Ascending aorta (tissue), 2 donors: ENCODE measurements at regions not wholly inside any gene's neighbourhood (a gene's known extent, or its start where the extent isn't known, plus 50 kb on each side); places are given as distances from the start of the nearest gene placed in this dataset.
"Not testable (repeated sequence)": the region's sequence is repeated elsewhere in the genome, so short reads cannot be mapped to it uniquely, and the experiment has no call there.

ENCODE experiments used
- DNase-seq, 2 donors: peaks; one replicate each; pipeline ENCODE4 v3.0.0-alpha.2; 2019; ENCODE audit warnings: low spot score in 2 of 2
- H3K27ac ChIP-seq, 2 donors: fragments of 200-600 bp; sonication (generic); one replicate each; pipeline ENCODE4 v1.5.1; 2016 to 2017; ENCODE audit warnings: mild to moderate bottlenecking in 1 of 2
- H3K27me3 ChIP-seq: fragments of 200-600 bp; sonication (generic); one replicate; pipeline ENCODE4 v1.5.1; 2017
- H3K36me3 ChIP-seq, 2 donors: fragments of 200-600 bp; sonication (generic); one replicate each; pipeline ENCODE4 v1.5.1; 2016
- H3K4me1 ChIP-seq, 2 donors: fragments of 200-600 bp; sonication (generic); one replicate each; pipeline ENCODE4 v1.5.1; 2016 to 2017; ENCODE audit warnings: mild to moderate bottlenecking in 1 of 2
- H3K4me3 ChIP-seq, 2 donors: fragments of 200-600 bp; sonication (generic); one replicate each; pipeline ENCODE4 v1.5.1; 2016 to 2017; ENCODE audit warnings: mild to moderate bottlenecking in 1 of 2
- H3K9me3 ChIP-seq, 2 donors: fragments of 200-600 bp; sonication (generic); one replicate each; pipeline ENCODE4 v1.5.1; 2016
- CTCF ChIP-seq, 3 experiments: fragments of 200-600 bp in 2 of 3; fragments of 450-650 bp in 1 of 3; sonication (generic) in 2 of 3; IDR thresholded peaks; one replicate each; pipeline ENCODE4 v1.5.1; 2016 to 2019; ENCODE audit warnings: antibody characterized with exemption in 3 of 3, mild to moderate bottlenecking in 1 of 3, moderate library complexity in 1 of 3
- intact Hi-C: fragments of 100-400 bp; cut with DNase I; formaldehyde crosslinking; loops from one replicate; pipeline ENCODE4 v1.15.1; 2023

- TF ChIP-seq CTCF (IDR thresholded peaks at IDR 0.05) = no peak
- Histone ChIP-seq H3K4me1 (no peaks in the 10 kb centered on the region), H3K36me3 (no peaks in the 10 kb centered on the region), H3K27ac (no peak overlapping the region), H3K4me3 (no peak overlapping the region), H3K9me3 (peaks cover 0 to 8% of the 10 kb centered on the region in 2 donors), H3K27me3 (no peaks in the 10 kb centered on the region)
- intact Hi-C loops = no loop called here
- no peak for DNase-seq
Observed at GRCh38 chr6:22126910-22127309, 169.9 kb downstream of the PRL start.

- Histone ChIP-seq H3K4me3 (no peak overlapping the region), H3K36me3 (no peaks in the 10 kb centered on the region), H3K27ac (no peak overlapping the region), H3K9me3 (peaks cover 0 to 8% of the 10 kb centered on the region in 2 donors), H3K4me1 (no peaks in the 10 kb centered on the region), H3K27me3 (no peaks in the 10 kb centered on the region)
- intact Hi-C loops = no loop called here
- DNase-seq = no peak
- TF ChIP-seq CTCF (IDR thresholded peaks at IDR 0.05) = no peak
Observed at GRCh38 chr6:22129751-22130150, 167.1 kb downstream of the PRL start.

- Histone ChIP-seq H3K4me1 (no peaks in the 10 kb centered on the region), H3K9me3 (no peaks in the 10 kb centered on the region), H3K27ac (no peak overlapping the region), H3K36me3 (no peaks in the 10 kb centered on the region), H3K4me3 (no peak overlapping the region), H3K27me3 (no peaks in the 10 kb centered on the region)
- DNase-seq = no peak
- intact Hi-C loops = no loop called here
- TF ChIP-seq CTCF (IDR thresholded peaks at IDR 0.05) = no peak
Observed at GRCh38 chr6:22132656-22133055, 164.2 kb downstream of the PRL start.

GRCh38 chr6:22133357-22133756 is 163.5 kb downstream of the PRL start:
- Histone ChIP-seq H3K9me3 (no peaks in the 10 kb centered on the region), H3K27me3 (no peaks in the 10 kb centered on the region), H3K36me3 (no peaks in the 10 kb centered on the region), H3K27ac (no peak overlapping the region), H3K4me1 (no peaks in the 10 kb centered on the region), H3K4me3 (no peak overlapping the region)
- intact Hi-C loops = no loop called here
- no peak for TF ChIP-seq CTCF (IDR thresholded peaks at IDR 0.05)
- no peak for DNase-seq

GRCh38 chr6:22134308-22134707 is 162.5 kb downstream of the PRL start:
- Histone ChIP-seq H3K4me1 (no peaks in the 10 kb centered on the region), H3K27me3 (no peaks in the 10 kb centered on the region), H3K9me3 (no peaks in the 10 kb centered on the region), H3K27ac (no peak overlapping the region), H3K36me3 (no peaks in the 10 kb centered on the region), H3K4me3 (no peak overlapping the region)
- no peak for DNase-seq
- intact Hi-C loops = no loop called here
- no peak for TF ChIP-seq CTCF (IDR thresholded peaks at IDR 0.05)

- no peak for DNase-seq
- H3K36me3 ChIP-seq = no peaks in the 10 kb centered on the region
- no peak overlapping the region for H3K27ac ChIP-seq
- no peak for TF ChIP-seq CTCF (IDR thresholded peaks at IDR 0.05)
- H3K27me3 ChIP-seq = no peaks in the 10 kb centered on the region
- no peaks in the 10 kb centered on the region for H3K9me3 ChIP-seq
- intact Hi-C loops = no loop called here
- no peak overlapping the region for H3K4me3 ChIP-seq
- H3K4me1 ChIP-seq = no peaks in the 10 kb centered on the region
Observed at GRCh38 chr6:22135395-22135794, 161.4 kb downstream of the PRL start.

- H3K27ac ChIP-seq, H3K36me3 ChIP-seq, DNase-seq, H3K27me3 ChIP-seq, H3K4me1 ChIP-seq, intact Hi-C loops, H3K9me3 ChIP-seq, H3K4me3 ChIP-seq: not testable (repeated sequence)
Observed at GRCh38 chr6:22140736-22141135, 156.1 kb downstream of the PRL start.
